ENCODE measurements at regions not wholly inside any gene's neighbourhood (a gene's known extent, or its start where the extent isn't known, plus 50 kb on each side); places are given as distances from the start of the nearest gene placed in this dataset.

GRCh38 chr4:27873596-27873995, 1013.0 kb downstream of the STIM2 start:
- TF ChIP-seq CTCF (IDR thresholded peaks at IDR 0.05; ENCODE audit: control insufficient read depth, extremely low read depth, insufficient read depth): no peak
- H3K4me3 ChIP-seq (ENCODE audit: low read depth, low read length): no peak overlapping the region
- no peak for DNase-seq (ENCODE audit: low read depth)

GRCh38 chr4:27881705-27882104, 1021.1 kb downstream of the STIM2 start:
- no peak for TF ChIP-seq CTCF (IDR thresholded peaks at IDR 0.05; ENCODE audit: control insufficient read depth, extremely low read depth, insufficient read depth)
- DNase-seq (ENCODE audit: low read depth): no peak
- no peak overlapping the region for H3K4me3 ChIP-seq (ENCODE audit: low read depth, low read length)

GRCh38 chr4:27886120-27886519, 1025.5 kb downstream of the STIM2 start:
- no peak overlapping the region for H3K4me3 ChIP-seq (ENCODE audit: low read depth, low read length)
- no peak for DNase-seq (ENCODE audit: low read depth)
- TF ChIP-seq CTCF (IDR thresholded peaks at IDR 0.05; ENCODE audit: control insufficient read depth, extremely low read depth, insufficient read depth): no peak

- TF ChIP-seq CTCF (IDR thresholded peaks at IDR 0.05; ENCODE audit: control insufficient read depth, extremely low read depth, insufficient read depth): no peak
- DNase-seq (ENCODE audit: low read depth): no peak
- H3K4me3 ChIP-seq (ENCODE audit: low read depth, low read length): no peak overlapping the region
Observed at GRCh38 chr4:27887646-27888045, 1027.0 kb downstream of the STIM2 start.

- TF ChIP-seq CTCF (IDR thresholded peaks at IDR 0.05; ENCODE audit: control insufficient read depth, extremely low read depth, insufficient read depth): no peak
- no peak overlapping the region for H3K4me3 ChIP-seq (ENCODE audit: low read depth, low read length)
- DNase-seq (ENCODE audit: low read depth): no peak
Observed at GRCh38 chr4:27888505-27888904, 1027.9 kb downstream of the STIM2 start.

GRCh38 chr4:27894951-27895350, 1034.3 kb downstream of the STIM2 start:
- DNase-seq (ENCODE audit: low read depth): no peak
- TF ChIP-seq CTCF (IDR thresholded peaks at IDR 0.05; ENCODE audit: control insufficient read depth, extremely low read depth, insufficient read depth): no peak
- no peak overlapping the region for H3K4me3 ChIP-seq (ENCODE audit: low read depth, low read length)

- no peak for TF ChIP-seq CTCF (IDR thresholded peaks at IDR 0.05; ENCODE audit: control insufficient read depth, extremely low read depth, insufficient read depth)
- DNase-seq (ENCODE audit: low read depth): no peak
Observed at GRCh38 chr4:27908356-27908755, 1047.7 kb downstream of the STIM2 start.

More at GRCh38 chr4:27908356-27908755, 1047.7 kb downstream of the STIM2 start:
- no peak overlapping the region for H3K4me3 ChIP-seq (ENCODE audit: low read depth, low read length)

All from LNCaP clone FGC (cell line).